Natural killer cell (primary cell): ENCODE measurements at regions not wholly inside any gene's neighbourhood (a gene's known extent, or its start where the extent isn't known, plus 50 kb on each side); places are given as distances from the start of the nearest gene placed in this dataset.

Experiments used
- ATAC-seq, 3 donors: fragments of 150-1000 bp in 2 of 3; fragments of 200-7000 bp in 1 of 3; cut with Tn5 transposase; 1 replicate in 1 of 3; 2 replicates in 2 of 3; pipeline ENCODE4 v1.10.0; 2021; ENCODE audit warnings: mild to moderate bottlenecking in 2 of 3, moderate library complexity in 2 of 3
- DNase-seq, 2 donors: peaks; one replicate each; pipeline versions ENCODE4 v3.0.0 to v3.0.0-alpha.2; 2013 to 2021; ENCODE audit warnings: mixed read lengths in 1 of 2
- H3K27ac ChIP-seq: one replicate; pipeline ENCODE4 v1.5.1; 2013; ENCODE audit warnings: mild to moderate bottlenecking, low read length
- H3K27me3 ChIP-seq: one replicate; pipeline ENCODE4 v1.6.1; 2013; ENCODE audit warnings: low read length; ENCODE audit not compliant: control insufficient read depth, insufficient read depth
- H3K36me3 ChIP-seq: one replicate; pipeline ENCODE4 v1.6.1; 2013; ENCODE audit warnings: low read length; ENCODE audit not compliant: control insufficient read depth, insufficient read depth
- H3K4me1 ChIP-seq: one replicate; pipeline ENCODE4 v1.6.1; 2013; ENCODE audit warnings: low read length; ENCODE audit not compliant: control insufficient read depth, insufficient read depth
- H3K4me3 ChIP-seq: one replicate; pipeline ENCODE4 v1.5.1; 2013; ENCODE audit warnings: low read length
- H3K9me3 ChIP-seq: one replicate; pipeline ENCODE4 v1.6.1; 2013; ENCODE audit warnings: low read length; ENCODE audit not compliant: control insufficient read depth, insufficient read depth
- H3K27ac Mint-ChIP-seq, 2 donors: one replicate each; pipeline ENCODE4 v1.8.0; 2022; ENCODE audit warnings: mild to moderate bottlenecking in 2 of 2, mixed read lengths in 2 of 2, moderate library complexity in 1 of 2
- H3K27me3 Mint-ChIP-seq, 2 donors: one replicate each; pipeline ENCODE4 v1.8.0; 2022; ENCODE audit warnings: low read depth in 2 of 2, mixed read lengths in 2 of 2
- H3K36me3 Mint-ChIP-seq: one replicate; pipeline ENCODE4 v1.8.0; 2022; ENCODE audit warnings: mixed read lengths
- H3K4me1 Mint-ChIP-seq, 2 donors: one replicate each; pipeline ENCODE4 v1.8.0; 2022; ENCODE audit warnings: mixed read lengths in 2 of 2
- H3K4me3 Mint-ChIP-seq: one replicate; pipeline ENCODE4 v1.8.0; 2022; ENCODE audit warnings: mild to moderate bottlenecking, moderate library complexity, mixed read lengths
- H3K9me3 Mint-ChIP-seq, 2 donors: one replicate each; pipeline ENCODE4 v1.8.0; 2022; ENCODE audit warnings: mixed read lengths in 2 of 2
- WGBS: methylation state at CpG from one replicate; pipeline ENCODE4 v1.1.7; 2013; ENCODE audit warnings: missing lambda C conversion rate; ENCODE audit not compliant: insufficient coverage; 5-methylcytosine and 5-hydroxymethylcytosine counted together
- intact Hi-C: fragments of 100-400 bp; cut with micrococcal nuclease; formaldehyde crosslinking; loops from one replicate; pipeline ENCODE4 v1.14.2; 2022
- TF ChIP-seq, protein P1 (sequence below): fragments of 200-600 bp; IDR thresholded peaks from one replicate; pipeline ENCODE4 v1.8.0; 2022; ENCODE audit warnings: antibody characterized with exemption

DNA sequence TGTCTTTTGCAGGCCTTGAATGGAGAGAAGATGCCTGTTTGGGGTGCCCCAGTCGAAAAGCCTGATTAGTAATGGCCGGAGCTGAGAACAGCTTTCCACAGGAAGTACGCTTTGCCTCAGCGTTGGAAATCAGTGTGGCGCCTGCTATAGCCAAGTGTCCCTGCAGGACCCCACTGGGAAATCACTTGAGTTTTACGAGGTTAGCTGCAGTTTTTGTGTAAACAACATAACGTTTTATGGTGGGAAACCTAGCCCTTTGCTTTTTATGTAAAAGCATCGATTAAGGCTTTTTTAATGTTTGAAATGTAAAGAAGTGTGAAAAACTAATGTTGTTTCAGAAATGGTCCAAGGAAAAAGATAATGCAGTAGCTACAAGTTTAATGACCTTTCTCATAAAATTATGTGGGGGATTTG, 234.2 kb downstream of the TTC32 start:
- ATAC-seq (no peak), DNase-seq (no peak)
- intact Hi-C loops, result no loop called here
- no peaks in the 10 kb centered on the region for H3K9me3 Mint-ChIP-seq
- H3K27me3 Mint-ChIP-seq, result peaks cover 0 to 19% of the 10 kb centered on the region in 2 donors
- no peaks in the 10 kb centered on the region for H3K36me3 ChIP-seq
- WGBS, result 42% methylated on average over 8 of the region's 8 CpGs
- TF ChIP-seq, protein P1, sequence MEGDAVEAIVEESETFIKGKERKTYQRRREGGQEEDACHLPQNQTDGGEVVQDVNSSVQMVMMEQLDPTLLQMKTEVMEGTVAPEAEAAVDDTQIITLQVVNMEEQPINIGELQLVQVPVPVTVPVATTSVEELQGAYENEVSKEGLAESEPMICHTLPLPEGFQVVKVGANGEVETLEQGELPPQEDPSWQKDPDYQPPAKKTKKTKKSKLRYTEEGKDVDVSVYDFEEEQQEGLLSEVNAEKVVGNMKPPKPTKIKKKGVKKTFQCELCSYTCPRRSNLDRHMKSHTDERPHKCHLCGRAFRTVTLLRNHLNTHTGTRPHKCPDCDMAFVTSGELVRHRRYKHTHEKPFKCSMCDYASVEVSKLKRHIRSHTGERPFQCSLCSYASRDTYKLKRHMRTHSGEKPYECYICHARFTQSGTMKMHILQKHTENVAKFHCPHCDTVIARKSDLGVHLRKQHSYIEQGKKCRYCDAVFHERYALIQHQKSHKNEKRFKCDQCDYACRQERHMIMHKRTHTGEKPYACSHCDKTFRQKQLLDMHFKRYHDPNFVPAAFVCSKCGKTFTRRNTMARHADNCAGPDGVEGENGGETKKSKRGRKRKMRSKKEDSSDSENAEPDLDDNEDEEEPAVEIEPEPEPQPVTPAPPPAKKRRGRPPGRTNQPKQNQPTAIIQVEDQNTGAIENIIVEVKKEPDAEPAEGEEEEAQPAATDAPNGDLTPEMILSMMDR, result no peak
- no peak overlapping the region for H3K27ac ChIP-seq
- no peak overlapping the region for H3K27ac Mint-ChIP-seq
- no peak overlapping the region for H3K4me3 ChIP-seq
- no peaks in the 10 kb centered on the region for H3K27me3 ChIP-seq
- no peaks in the 10 kb centered on the region for H3K9me3 ChIP-seq
- H3K4me1 ChIP-seq, result no peaks in the 10 kb centered on the region
- no peaks in the 10 kb centered on the region for H3K4me1 Mint-ChIP-seq
- H3K36me3 Mint-ChIP-seq, result no peaks in the 10 kb centered on the region
- no peak overlapping the region for H3K4me3 Mint-ChIP-seq

GRCh38 chr2:19667085-19667484, 234.7 kb downstream of the TTC32 start:
- 29% methylated on average over 2 of the region's 3 CpGs for WGBS
- intact Hi-C loops, result no loop called here
- DNase-seq, result no peak
- no peaks in the 10 kb centered on the region for H3K36me3 Mint-ChIP-seq
- ATAC-seq, result no peak
- Histone ChIP-seq H3K36me3 (no peaks in the 10 kb centered on the region), H3K27me3 (no peaks in the 10 kb centered on the region), H3K4me1 (no peaks in the 10 kb centered on the region), H3K9me3 (no peaks in the 10 kb centered on the region), H3K27ac (no peak overlapping the region), H3K4me3 (no peak overlapping the region)
- TF ChIP-seq, protein P1, result no peak
- H3K27ac Mint-ChIP-seq, result no peak overlapping the region
- H3K4me1 Mint-ChIP-seq, result no peaks in the 10 kb centered on the region
- H3K27me3 Mint-ChIP-seq, result peaks cover 0 to 19% of the 10 kb centered on the region in 2 donors
- no peak overlapping the region for H3K4me3 Mint-ChIP-seq
- H3K9me3 Mint-ChIP-seq, result no peaks in the 10 kb centered on the region

- H3K36me3 Mint-ChIP-seq, result no peaks in the 10 kb centered on the region
- no peaks in the 10 kb centered on the region for H3K4me1 Mint-ChIP-seq
- Histone ChIP-seq H3K9me3 (no peaks in the 10 kb centered on the region), H3K27me3 (no peaks in the 10 kb centered on the region), H3K4me1 (no peaks in the 10 kb centered on the region), H3K4me3 (no peak overlapping the region), H3K36me3 (no peaks in the 10 kb centered on the region), H3K27ac (no peak overlapping the region)
- intact Hi-C loops, result no loop called here
- H3K4me3 Mint-ChIP-seq, result no peak overlapping the region
- TF ChIP-seq, protein P1, result no peak
- no peak for ATAC-seq
- no peaks in the 10 kb centered on the region for H3K9me3 Mint-ChIP-seq
- H3K27ac Mint-ChIP-seq, result no peak overlapping the region
- 89% methylated on average over 4 of the region's 4 CpGs for WGBS
- no peak for DNase-seq
- H3K27me3 Mint-ChIP-seq, result peaks cover 0 to 17% of the 10 kb centered on the region in 2 donors
These were observed 237.1 kb downstream of the TTC32 start for GRCh38 chr2:19664646-19665045.

- Mint-ChIP-seq H3K4me3 (no peak overlapping the region), H3K36me3 (no peaks in the 10 kb centered on the region), H3K27me3 (no peaks in the 10 kb centered on the region), H3K4me1 (no peaks in the 10 kb centered on the region), H3K9me3 (peaks cover 0 to 2% of the 10 kb centered on the region in 2 donors), H3K27ac (no peak overlapping the region)
- TF ChIP-seq, protein P1, result no peak
- H3K27ac ChIP-seq, result no peak overlapping the region
- DNase-seq (no peak), ATAC-seq (no peak)
- intact Hi-C loops, result no loop called here
- H3K4me1 ChIP-seq, result no peaks in the 10 kb centered on the region
- 80% methylated on average over 3 of the region's 3 CpGs for WGBS
- no peaks in the 10 kb centered on the region for H3K9me3 ChIP-seq
- H3K36me3 ChIP-seq, result no peaks in the 10 kb centered on the region
- no peaks in the 10 kb centered on the region for H3K27me3 ChIP-seq
- H3K4me3 ChIP-seq, result no peak overlapping the region
These were observed 242.6 kb downstream of the TTC32 start for GRCh38 chr2:19659024-19659792.
